Neutrophil (primary cell): ENCODE measurements at regions not wholly inside any gene's neighbourhood (a gene's known extent, or its start where the extent isn't known, plus 50 kb on each side); places are given as distances from the start of the nearest gene placed in this dataset.

ENCODE experiments used
- H3K27ac ChIP-seq: fragments of 200-600 bp; sonication (generic); 2 replicates; pipeline ENCODE4 v1.5.1; 2016; ENCODE audit warnings: mild to moderate bottlenecking, moderate library complexity
- H3K27me3 ChIP-seq: fragments of 200-600 bp; sonication (generic); 2 replicates; pipeline ENCODE4 v1.6.0; 2016; ENCODE audit warnings: mild to moderate bottlenecking
- H3K36me3 ChIP-seq: fragments of 200-600 bp; sonication (generic); 2 replicates; pipeline ENCODE4 v1.5.1; 2017
- H3K4me1 ChIP-seq, 2 experiments: fragments of 200-600 bp in 1 of 2; sonication (generic) in 1 of 2; 1 replicate in 1 of 2; 2 replicates in 1 of 2; pipeline versions ENCODE4 v1.5.1 to v1.6.1; 2013 to 2016; ENCODE audit warnings: low read depth in 1 of 2, low read length in 1 of 2, mild to moderate bottlenecking in 1 of 2, moderate library complexity in 1 of 2; ENCODE audit not compliant: control insufficient read depth in 1 of 2, insufficient read depth in 1 of 2
- H3K4me3 ChIP-seq, 2 experiments: fragments of 200-600 bp in 1 of 2; sonication (generic) in 1 of 2; 1 replicate in 1 of 2; 2 replicates in 1 of 2; pipeline ENCODE4 v1.5.1; 2013 to 2016; ENCODE audit warnings: low read depth in 1 of 2, low read length in 1 of 2, mild to moderate bottlenecking in 1 of 2, moderate library complexity in 1 of 2
- H3K9me3 ChIP-seq: fragments of 200-600 bp; sonication (generic); 2 replicates; pipeline ENCODE4 v1.5.1; 2016
- TF ChIP-seq, protein P1 (sequence below): fragments of 200-600 bp; sonication (generic); IDR thresholded peaks from 2 replicates; pipeline ENCODE4 v1.5.1; 2016; ENCODE audit warnings: antibody characterized with exemption

DNA sequence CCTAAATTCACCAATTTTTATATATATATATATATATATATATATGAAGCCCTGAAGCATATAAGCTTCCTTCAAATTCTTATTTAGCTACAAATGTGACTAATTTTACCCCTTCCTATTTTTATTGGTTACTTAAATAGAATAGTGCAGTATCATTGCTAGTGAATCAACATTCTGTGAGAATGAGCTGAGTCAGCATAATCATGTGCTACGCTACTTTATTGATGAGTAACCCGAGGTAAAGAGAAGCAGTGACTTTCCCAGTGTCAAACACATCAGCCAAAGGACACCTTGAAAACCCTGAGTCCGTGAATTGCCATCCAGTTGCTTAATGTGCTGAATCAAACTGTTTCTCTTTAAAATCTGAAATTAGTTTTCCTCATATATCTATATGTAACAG is 546.2 kb downstream of the DMRTA1 start:
- Histone ChIP-seq H3K27ac (no peak overlapping the region), H3K27me3 (no peaks in the 10 kb centered on the region), H3K9me3 (no peaks in the 10 kb centered on the region), H3K4me3 (no peak overlapping the region), H3K4me1 (no peaks in the 10 kb centered on the region), H3K36me3 (no peaks in the 10 kb centered on the region)
- TF ChIP-seq, protein P1, sequence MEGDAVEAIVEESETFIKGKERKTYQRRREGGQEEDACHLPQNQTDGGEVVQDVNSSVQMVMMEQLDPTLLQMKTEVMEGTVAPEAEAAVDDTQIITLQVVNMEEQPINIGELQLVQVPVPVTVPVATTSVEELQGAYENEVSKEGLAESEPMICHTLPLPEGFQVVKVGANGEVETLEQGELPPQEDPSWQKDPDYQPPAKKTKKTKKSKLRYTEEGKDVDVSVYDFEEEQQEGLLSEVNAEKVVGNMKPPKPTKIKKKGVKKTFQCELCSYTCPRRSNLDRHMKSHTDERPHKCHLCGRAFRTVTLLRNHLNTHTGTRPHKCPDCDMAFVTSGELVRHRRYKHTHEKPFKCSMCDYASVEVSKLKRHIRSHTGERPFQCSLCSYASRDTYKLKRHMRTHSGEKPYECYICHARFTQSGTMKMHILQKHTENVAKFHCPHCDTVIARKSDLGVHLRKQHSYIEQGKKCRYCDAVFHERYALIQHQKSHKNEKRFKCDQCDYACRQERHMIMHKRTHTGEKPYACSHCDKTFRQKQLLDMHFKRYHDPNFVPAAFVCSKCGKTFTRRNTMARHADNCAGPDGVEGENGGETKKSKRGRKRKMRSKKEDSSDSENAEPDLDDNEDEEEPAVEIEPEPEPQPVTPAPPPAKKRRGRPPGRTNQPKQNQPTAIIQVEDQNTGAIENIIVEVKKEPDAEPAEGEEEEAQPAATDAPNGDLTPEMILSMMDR, result no peak

- Histone ChIP-seq H3K27me3 (no peaks in the 10 kb centered on the region), H3K4me3 (no peak overlapping the region), H3K36me3 (no peaks in the 10 kb centered on the region), H3K27ac (no peak overlapping the region), H3K9me3 (no peaks in the 10 kb centered on the region), H3K4me1 (no peaks in the 10 kb centered on the region)
- TF ChIP-seq, protein P1, result no peak
Observed at GRCh38 chr9:22997923-22998322, 551.3 kb downstream of the DMRTA1 start.

DNA sequence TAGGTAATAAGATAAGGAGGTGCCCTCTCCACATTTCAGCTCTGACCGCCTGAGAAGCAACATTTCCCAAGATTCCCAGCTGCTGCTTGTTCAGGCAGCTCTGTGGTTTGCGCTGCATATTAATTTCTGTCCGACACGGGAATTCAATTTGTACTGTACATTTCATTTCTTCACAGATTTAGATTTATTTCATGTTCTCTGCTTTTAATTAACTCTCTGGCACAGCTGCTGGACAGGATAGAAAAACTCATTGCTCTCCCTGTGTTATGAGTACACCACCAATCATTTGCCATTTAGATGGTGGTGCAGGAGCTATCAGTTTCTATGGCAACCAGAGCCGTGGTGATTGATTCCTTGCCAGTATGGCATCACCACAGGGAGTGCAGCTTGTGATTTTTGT is 558.5 kb downstream of the DMRTA1 start:
- H3K4me3 ChIP-seq, result no peak overlapping the region

GRCh38 chr9:23006127-23006526 is 559.5 kb downstream of the DMRTA1 start:
- TF ChIP-seq, protein P1, result no peak
- Histone ChIP-seq H3K27me3 (no peaks in the 10 kb centered on the region), H3K4me3 (no peak overlapping the region)

More for the DNA sequence above, 558.5 kb downstream of the DMRTA1 start:
- H3K27me3 ChIP-seq, result no peaks in the 10 kb centered on the region
- no peaks in the 10 kb centered on the region for H3K4me1 ChIP-seq
- no peaks in the 10 kb centered on the region for H3K36me3 ChIP-seq
- no peak overlapping the region for H3K27ac ChIP-seq
- TF ChIP-seq, protein P1, result no peak
- H3K9me3 ChIP-seq, result no peaks in the 10 kb centered on the region

DNA sequence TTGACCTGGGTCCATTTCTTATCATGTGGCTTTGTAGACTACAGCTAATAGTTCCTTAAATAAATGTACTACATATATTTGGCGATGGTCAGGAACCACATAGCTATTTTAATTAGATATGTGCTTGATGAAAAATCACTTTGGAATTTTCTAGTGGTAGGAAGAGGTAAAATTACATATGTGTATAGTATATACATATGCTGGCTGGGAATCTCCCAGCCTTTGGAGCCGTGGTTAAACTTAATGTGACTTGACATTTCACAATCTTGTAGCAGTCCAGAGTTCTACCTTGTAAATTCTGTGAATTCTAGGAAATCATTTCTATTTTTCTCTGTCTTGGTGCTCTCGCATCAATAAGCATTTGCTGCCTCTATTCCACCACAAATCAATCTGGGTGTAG is 565.0 kb downstream of the DMRTA1 start:
- Histone ChIP-seq H3K9me3 (no peaks in the 10 kb centered on the region), H3K36me3 (no peaks in the 10 kb centered on the region), H3K4me1 (no peaks in the 10 kb centered on the region), H3K4me3 (no peak overlapping the region), H3K27ac (no peak overlapping the region), H3K27me3 (no peaks in the 10 kb centered on the region)
- TF ChIP-seq, protein P1, result no peak

More at GRCh38 chr9:23006127-23006526, 559.5 kb downstream of the DMRTA1 start:
- Histone ChIP-seq H3K27ac (no peak overlapping the region), H3K9me3 (no peaks in the 10 kb centered on the region), H3K4me1 (no peaks in the 10 kb centered on the region), H3K36me3 (no peaks in the 10 kb centered on the region)

- Histone ChIP-seq H3K4me1 (no peaks in the 10 kb centered on the region), H3K27ac (no peak overlapping the region), H3K36me3 (no peaks in the 10 kb centered on the region), H3K27me3 (no peaks in the 10 kb centered on the region), H3K9me3 (no peaks in the 10 kb centered on the region), H3K4me3 (no peak overlapping the region)
- TF ChIP-seq, protein P1, result no peak
Observed at GRCh38 chr9:23015557-23015956, 568.9 kb downstream of the DMRTA1 start.
